H1 (cell line): ENCODE measurements at regions not wholly inside any gene's neighbourhood (a gene's known extent, or its start where the extent isn't known, plus 50 kb on each side); places are given as distances from the start of the nearest gene placed in this dataset.

ENCODE experiments used
- MAFK ChIP-seq: IDR thresholded peaks from 2 replicates; pipeline ENCODE4 v1.6.1; 2012; ENCODE audit warnings: low read depth, mild to moderate bottlenecking, improper control_type of control experiment, low read length
- POLR2AphosphoS5 ChIP-seq: IDR thresholded peaks from 2 replicates; pipeline ENCODE4 v1.6.1; 2011; ENCODE audit warnings: low read depth, low read length
- SRF ChIP-seq: IDR thresholded peaks from 2 replicates; pipeline ENCODE4 v1.6.1; 2011; ENCODE audit warnings: mild to moderate bottlenecking, low read depth, low read length, moderate library complexity
- TF ChIP-seq, protein P1 (sequence below), 3 experiments: IDR thresholded peaks; 1 replicate in 2 of 3; 2 replicates in 1 of 3; pipeline versions ENCODE4 v1.5.1 to v1.6.1; 2011; ENCODE audit warnings: low read length in 3 of 3, mild to moderate bottlenecking in 3 of 3, inconsistent platforms in 2 of 3, low read depth in 1 of 3, moderate library complexity in 1 of 3; ENCODE audit not compliant: insufficient read depth in 1 of 3; ENCODE audit errors: control extremely low read depth in 1 of 3
- TF ChIP-seq, protein P2 (sequence below): IDR thresholded peaks from 2 replicates; pipeline ENCODE4 v1.6.1; 2012; ENCODE audit warnings: inconsistent platforms

DNA sequence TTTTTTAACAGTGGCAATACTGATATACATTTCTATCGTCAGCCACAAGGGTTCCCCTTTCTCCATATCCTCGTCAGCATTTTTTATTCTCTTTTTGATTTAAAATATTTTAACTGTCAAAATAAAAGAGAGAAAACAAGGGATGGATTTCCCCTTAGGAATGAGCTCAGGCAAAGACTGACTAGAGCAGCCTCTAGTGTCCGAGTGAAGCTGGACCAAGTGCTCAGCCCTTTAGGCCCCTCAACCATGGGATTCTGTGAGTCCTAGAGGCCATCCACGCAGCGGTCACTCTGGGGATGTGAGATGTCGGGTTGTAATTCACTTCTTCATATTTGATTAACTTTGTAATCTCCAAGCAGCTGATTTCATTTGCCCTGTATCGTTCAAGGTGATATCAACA, 137.4 kb upstream of the RNF32 start:
- TF ChIP-seq, protein P1, sequence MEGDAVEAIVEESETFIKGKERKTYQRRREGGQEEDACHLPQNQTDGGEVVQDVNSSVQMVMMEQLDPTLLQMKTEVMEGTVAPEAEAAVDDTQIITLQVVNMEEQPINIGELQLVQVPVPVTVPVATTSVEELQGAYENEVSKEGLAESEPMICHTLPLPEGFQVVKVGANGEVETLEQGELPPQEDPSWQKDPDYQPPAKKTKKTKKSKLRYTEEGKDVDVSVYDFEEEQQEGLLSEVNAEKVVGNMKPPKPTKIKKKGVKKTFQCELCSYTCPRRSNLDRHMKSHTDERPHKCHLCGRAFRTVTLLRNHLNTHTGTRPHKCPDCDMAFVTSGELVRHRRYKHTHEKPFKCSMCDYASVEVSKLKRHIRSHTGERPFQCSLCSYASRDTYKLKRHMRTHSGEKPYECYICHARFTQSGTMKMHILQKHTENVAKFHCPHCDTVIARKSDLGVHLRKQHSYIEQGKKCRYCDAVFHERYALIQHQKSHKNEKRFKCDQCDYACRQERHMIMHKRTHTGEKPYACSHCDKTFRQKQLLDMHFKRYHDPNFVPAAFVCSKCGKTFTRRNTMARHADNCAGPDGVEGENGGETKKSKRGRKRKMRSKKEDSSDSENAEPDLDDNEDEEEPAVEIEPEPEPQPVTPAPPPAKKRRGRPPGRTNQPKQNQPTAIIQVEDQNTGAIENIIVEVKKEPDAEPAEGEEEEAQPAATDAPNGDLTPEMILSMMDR (IDR thresholded peaks at IDR 0.05; ENCODE audit: control extremely low read depth in 1 of 3, insufficient read depth in 1 of 3, low read depth in 1 of 3, low read length in 3 of 3), result peak; percentile 24 to 36 (median 35); a peak in 3 of 4 replicates
- TF ChIP-seq MAFK, result no peak
- TF ChIP-seq, protein P2, sequence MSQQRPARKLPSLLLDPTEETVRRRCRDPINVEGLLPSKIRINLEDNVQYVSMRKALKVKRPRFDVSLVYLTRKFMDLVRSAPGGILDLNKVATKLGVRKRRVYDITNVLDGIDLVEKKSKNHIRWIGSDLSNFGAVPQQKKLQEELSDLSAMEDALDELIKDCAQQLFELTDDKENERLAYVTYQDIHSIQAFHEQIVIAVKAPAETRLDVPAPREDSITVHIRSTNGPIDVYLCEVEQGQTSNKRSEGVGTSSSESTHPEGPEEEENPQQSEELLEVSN, result no peak
- TF ChIP-seq SRF, result no peak
- no peak for TF ChIP-seq POLR2AphosphoS5
